Caki2 (cell line): ENCODE measurements at regions not wholly inside any gene's neighbourhood (a gene's known extent, or its start where the extent isn't known, plus 50 kb on each side); places are given as distances from the start of the nearest gene placed in this dataset.

Experiments used
- DNase-seq: peaks from one replicate; pipeline ENCODE4 v3.0.0-alpha.2; 2015; ENCODE audit warnings: low read depth
- in situ Hi-C: cut with HindIII; loops from 2 replicates; pipeline ENCODE4 v1.10.0; 2016; ENCODE audit warnings: low sequenced_read_pairs, low pct_unique_long_range_greater_than_20kb, mixed read lengths

- in situ Hi-C loops: loop anchor here (25.0 kb wide), 1 partner anchor 222 kb away; no protein-coding TSS in a partner anchor
- DNase-seq: no peak
These were observed 68.5 kb upstream of the PMFBP1 start for GRCh38 chr16:72240466-72240865.

- in situ Hi-C loops: loop anchor here (25.0 kb wide), 1 partner anchor 225 kb away; no protein-coding TSS in a partner anchor
- DNase-seq: no peak
These were observed 64.9 kb upstream of the PMFBP1 start for GRCh38 chr16:72236866-72237265.

- in situ Hi-C loops: loop anchor here (25.0 kb wide), 1 partner anchor 228 kb away; no protein-coding TSS in a partner anchor
- no peak for DNase-seq
These were observed 62.4 kb upstream of the PMFBP1 start for GRCh38 chr16:72234387-72234786.

- in situ Hi-C loops: loop anchor here (25.0 kb wide), 1 partner anchor 234 kb away; no protein-coding TSS in a partner anchor
- no peak for DNase-seq
These were observed 56.1 kb upstream of the PMFBP1 start for GRCh38 chr16:72228014-72228413.

- no peak for DNase-seq
- in situ Hi-C loops: loop anchor here (25.0 kb wide), 1 partner anchor 236 kb away; no protein-coding TSS in a partner anchor
These were observed 54.2 kb upstream of the PMFBP1 start for GRCh38 chr16:72226136-72226535.

- no peak for DNase-seq
- in situ Hi-C loops: no loop called here
These were observed 52.4 kb upstream of the PMFBP1 start for GRCh38 chr16:72224260-72224768.

- in situ Hi-C loops: no loop called here
- no peak for DNase-seq
These were observed 50.5 kb upstream of the PMFBP1 start for GRCh38 chr16:72222503-72222902.
